IPS DF 6.9 (cell line): ENCODE measurements at regions not wholly inside any gene's neighbourhood (a gene's known extent, or its start where the extent isn't known, plus 50 kb on each side); places are given as distances from the start of the nearest gene placed in this dataset.

ENCODE experiments used
- DNase-seq: peaks from one replicate; pipeline ENCODE4 v3.0.0-alpha.2; 2013; ENCODE audit warnings: low read depth, low spot score
- H3K27ac ChIP-seq: one replicate; pipeline ENCODE4 v1.5.1; 2013; ENCODE audit warnings: low read length, control low read depth
- H3K27me3 ChIP-seq: 2 replicates; pipeline ENCODE4 v1.6.1; 2013; ENCODE audit warnings: mild to moderate bottlenecking, low read length; ENCODE audit not compliant: control insufficient read depth, insufficient read depth
- H3K36me3 ChIP-seq: 2 replicates; pipeline ENCODE4 v1.6.1; 2013; ENCODE audit warnings: low read length; ENCODE audit not compliant: control insufficient read depth, insufficient read depth
- H3K4me1 ChIP-seq: 2 replicates; pipeline ENCODE4 v1.6.1; 2013; ENCODE audit warnings: low read length; ENCODE audit not compliant: control insufficient read depth, insufficient read depth
- H3K4me3 ChIP-seq: 2 replicates; pipeline ENCODE4 v1.5.1; 2013; ENCODE audit warnings: mild to moderate bottlenecking, low read length
- H3K9me3 ChIP-seq: 2 replicates; pipeline ENCODE4 v1.6.1; 2013; ENCODE audit warnings: low read length, inconsistent platforms; ENCODE audit not compliant: control insufficient read depth, insufficient read depth
- WGBS: extraction: QIAGEN DNeasy Blood & Tissue Kit; methylation state at CpG from one replicate; pipeline ENCODE4 v1.1.7; 2013; ENCODE audit warnings: mixed read lengths, missing lambda C conversion rate; ENCODE audit not compliant: insufficient read length, insufficient coverage; 5-methylcytosine and 5-hydroxymethylcytosine counted together

DNA sequence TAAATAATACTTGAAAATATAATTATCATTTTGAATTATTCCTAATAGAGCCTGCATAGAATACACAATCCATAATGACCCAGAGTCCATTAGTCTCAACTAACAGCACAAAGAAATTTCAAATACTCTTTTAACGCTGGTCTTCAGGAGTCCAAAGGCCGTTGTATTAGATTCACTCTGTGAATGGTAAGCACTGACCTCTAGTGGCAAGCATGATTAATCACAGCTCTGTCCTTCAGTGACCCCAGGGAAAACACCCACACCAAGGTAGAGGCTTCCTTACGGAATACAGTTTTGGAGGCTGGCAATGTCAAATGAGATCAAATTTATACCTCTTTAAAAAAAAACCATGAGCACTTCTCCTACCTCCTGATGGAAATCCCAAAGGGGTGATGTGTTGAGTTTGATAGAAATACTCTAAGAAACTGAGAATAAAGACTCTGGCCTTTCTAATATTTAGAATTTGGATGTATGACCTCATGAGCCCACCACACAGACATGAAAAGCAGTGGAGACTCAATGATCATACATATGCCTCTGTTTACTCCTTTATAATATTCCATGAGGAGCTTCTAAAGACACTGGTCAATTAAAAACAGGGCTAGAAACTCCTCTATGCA lies 147.2 kb upstream of the DKK2 start:
- H3K27me3 ChIP-seq = no peaks in the 10 kb centered on the region
- H3K4me1 ChIP-seq = no peaks in the 10 kb centered on the region
- DNase-seq = peak; percentile 39
- H3K27ac ChIP-seq = no peak overlapping the region
- H3K9me3 ChIP-seq = no peaks in the 10 kb centered on the region
- WGBS = no CpG with 5 or more reads among the region's 3 CpGs
- no peaks in the 10 kb centered on the region for H3K36me3 ChIP-seq
- H3K4me3 ChIP-seq = no peak overlapping the region

DNA sequence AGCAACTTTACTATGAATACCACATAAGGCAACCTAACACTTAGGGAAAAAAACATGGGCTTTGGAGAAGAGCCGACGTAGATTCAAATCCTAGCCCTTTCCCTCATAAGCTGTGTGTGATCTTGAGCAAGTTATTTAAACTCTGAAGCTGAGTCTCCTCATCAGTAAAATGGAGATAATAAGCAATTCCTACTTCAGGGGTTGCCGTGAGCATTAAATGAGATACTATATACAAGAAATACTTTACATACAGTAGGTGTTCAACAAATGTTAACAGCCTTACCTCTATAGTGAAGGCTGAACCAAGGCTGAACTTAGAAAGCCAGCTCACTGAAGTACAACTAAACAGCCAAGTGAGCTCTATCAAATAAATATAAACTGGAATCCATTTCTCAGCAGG lies 146.2 kb upstream of the DKK2 start:
- DNase-seq = no peak
- Histone ChIP-seq H3K27ac (no peak overlapping the region), H3K36me3 (no peaks in the 10 kb centered on the region), H3K4me1 (no peaks in the 10 kb centered on the region), H3K9me3 (no peaks in the 10 kb centered on the region), H3K27me3 (no peaks in the 10 kb centered on the region), H3K4me3 (no peak overlapping the region)
- WGBS = no CpG with 5 or more reads among the region's 3 CpGs

DNA sequence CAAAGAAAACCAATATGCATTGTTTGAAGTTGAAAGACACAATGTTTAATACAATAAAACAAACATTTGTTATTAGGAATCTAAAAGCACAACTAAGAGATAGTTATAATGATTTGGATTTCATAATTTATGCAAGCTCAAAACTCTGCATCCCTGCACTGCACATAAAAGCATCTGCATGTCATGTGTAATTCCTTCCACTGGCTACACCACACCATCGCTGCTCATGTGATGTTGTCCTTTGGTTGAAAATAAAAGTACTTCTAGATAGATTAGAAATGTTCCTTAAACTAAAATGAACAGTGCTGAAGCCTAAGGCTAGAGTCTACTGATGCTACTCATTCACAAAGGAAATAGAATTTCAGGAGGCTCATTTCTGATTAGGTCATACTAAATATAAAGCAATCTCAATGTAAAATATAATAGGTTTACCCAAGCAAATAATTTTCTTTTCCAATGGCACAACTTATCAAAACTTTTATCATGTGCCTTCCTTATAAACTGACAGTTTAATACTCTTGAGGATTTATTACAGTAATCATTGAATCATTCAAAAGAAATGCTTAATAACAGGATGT lies 130.8 kb upstream of the DKK2 start:
- no CpG with 5 or more reads among the region's 1 CpG for WGBS
- H3K27ac ChIP-seq = no peak overlapping the region
- no peaks in the 10 kb centered on the region for H3K36me3 ChIP-seq
- H3K4me1 ChIP-seq = no peaks in the 10 kb centered on the region
- no peak for DNase-seq
- no peak overlapping the region for H3K4me3 ChIP-seq
- no peaks in the 10 kb centered on the region for H3K9me3 ChIP-seq
- no peaks in the 10 kb centered on the region for H3K27me3 ChIP-seq

DNA sequence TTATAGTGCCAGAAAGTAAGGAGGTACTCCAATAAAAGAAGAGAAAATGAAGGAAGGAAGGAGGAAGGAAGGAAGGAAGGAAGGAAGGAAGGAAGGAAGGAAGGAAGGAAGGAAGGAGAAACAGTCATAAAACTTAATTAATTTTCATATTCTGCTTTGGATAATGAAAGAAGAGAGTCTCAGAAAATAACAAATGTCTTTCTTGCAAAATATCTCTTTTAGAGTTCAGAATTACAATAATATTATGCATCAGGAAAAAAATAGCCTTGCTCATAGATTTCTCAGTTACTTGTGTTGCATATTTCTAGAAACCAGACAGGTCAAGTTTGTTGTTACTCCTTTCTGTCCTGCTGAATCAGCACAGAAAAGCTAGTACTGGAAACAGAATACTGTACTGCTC lies 130.1 kb upstream of the DKK2 start:
- Histone ChIP-seq H3K36me3 (no peaks in the 10 kb centered on the region), H3K4me1 (no peaks in the 10 kb centered on the region), H3K4me3 (no peak overlapping the region), H3K27me3 (no peaks in the 10 kb centered on the region), H3K27ac (no peak overlapping the region), H3K9me3 (no peaks in the 10 kb centered on the region)
- no peak for DNase-seq

DNA sequence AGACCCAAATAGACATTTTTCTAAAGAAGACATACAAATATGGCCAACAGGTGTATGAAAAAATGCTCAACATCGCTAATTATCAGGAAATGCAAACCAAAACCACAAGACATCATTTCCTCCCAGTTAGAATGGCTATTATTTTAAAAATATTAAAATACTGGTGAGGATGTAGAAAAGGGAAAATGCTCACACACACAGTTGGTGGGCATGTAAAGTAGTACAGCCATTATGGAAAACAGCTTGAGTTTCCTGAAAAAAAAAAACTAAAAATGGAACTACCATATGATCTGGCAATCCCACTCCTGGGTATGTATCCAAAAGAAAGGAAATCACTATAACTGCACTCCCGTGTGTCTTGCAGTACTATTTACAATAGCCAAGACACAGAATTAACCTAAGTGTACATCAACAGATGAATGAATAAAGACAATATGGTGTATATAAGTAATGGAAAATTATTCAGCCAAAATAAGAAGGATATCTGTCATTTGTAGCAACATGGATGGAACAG lies 128.9 kb upstream of the DKK2 start:
- Histone ChIP-seq H3K4me1 (no peaks in the 10 kb centered on the region), H3K27ac (no peak overlapping the region), H3K36me3 (no peaks in the 10 kb centered on the region), H3K9me3 (no peaks in the 10 kb centered on the region), H3K27me3 (no peaks in the 10 kb centered on the region), H3K4me3 (no peak overlapping the region)
- no peak for DNase-seq
- no CpG with 5 or more reads among the region's 2 CpGs for WGBS

DNA sequence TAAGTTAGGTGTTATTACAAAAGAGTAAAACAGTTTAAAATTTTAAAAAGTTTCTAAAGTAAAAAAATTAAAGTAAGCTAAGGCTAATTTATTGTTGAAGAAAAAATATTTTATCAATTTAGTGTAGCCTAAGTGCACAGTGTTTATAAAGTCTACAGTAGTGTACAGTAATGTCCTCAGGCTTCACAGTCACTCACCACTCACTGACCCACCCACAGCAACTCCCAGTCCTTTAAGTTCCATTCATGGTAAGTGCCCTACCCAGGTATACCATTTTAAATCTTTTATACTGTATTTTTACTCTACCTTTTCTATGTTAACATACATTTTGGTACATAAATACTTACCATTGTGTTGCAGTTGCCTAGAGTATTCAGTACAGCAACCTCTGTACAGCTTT lies 120.3 kb upstream of the DKK2 start:
- Histone ChIP-seq H3K4me3 (no peak overlapping the region), H3K27me3 (no peaks in the 10 kb centered on the region), H3K9me3 (no peaks in the 10 kb centered on the region), H3K27ac (no peak overlapping the region), H3K4me1 (peaks cover 2% of the 10 kb centered on the region; the same call in 1 of the 2 replicates), H3K36me3 (no peaks in the 10 kb centered on the region)
- DNase-seq = no peak

DNA sequence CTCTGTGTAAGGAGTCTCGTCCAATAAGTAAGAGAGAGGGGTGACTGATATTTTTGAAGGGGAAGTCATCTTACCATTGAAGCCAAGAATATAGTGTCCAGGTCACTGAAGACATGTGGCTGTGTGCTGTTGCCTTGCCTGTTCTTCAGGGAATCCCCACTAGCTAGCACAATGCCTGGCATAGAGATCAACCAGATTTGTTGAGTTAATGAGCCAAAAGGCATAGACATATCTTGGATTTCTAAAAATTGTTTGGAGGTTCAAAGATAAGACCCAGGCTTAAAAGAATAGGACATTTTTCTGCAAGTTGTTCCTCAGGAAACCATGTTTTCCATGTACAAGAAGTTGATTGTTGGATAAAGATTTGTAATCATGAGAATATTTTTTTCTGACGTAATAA lies 119.3 kb upstream of the DKK2 start:
- no CpG with 5 or more reads among the region's 2 CpGs for WGBS
- H3K9me3 ChIP-seq = no peaks in the 10 kb centered on the region
- H3K27ac ChIP-seq = no peak overlapping the region
- no peaks in the 10 kb centered on the region for H3K27me3 ChIP-seq
- no peak overlapping the region for H3K4me3 ChIP-seq
- peaks cover 2% of the 10 kb centered on the region; the same call in 1 of the 2 replicates for H3K4me1 ChIP-seq
- DNase-seq = no peak
- H3K36me3 ChIP-seq = no peaks in the 10 kb centered on the region

DNA sequence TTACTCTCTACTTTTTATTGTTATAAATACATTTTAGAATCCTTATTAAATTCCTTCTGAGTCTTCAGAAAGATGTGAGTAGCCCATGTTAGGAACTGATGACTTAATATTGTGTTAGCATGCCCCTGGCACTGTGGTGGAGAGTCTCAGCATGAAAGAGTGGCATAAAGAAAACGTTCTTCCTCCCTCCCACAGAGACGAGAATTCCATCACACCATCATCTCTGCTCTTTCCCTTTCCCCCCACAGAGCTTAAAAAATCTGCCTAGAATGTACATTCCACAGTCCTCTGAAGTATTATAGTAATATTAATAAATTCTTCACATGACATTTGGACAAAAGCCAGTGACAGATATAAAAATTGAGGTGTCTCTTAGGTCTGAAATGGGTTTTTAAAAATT lies 117.8 kb upstream of the DKK2 start:
- Histone ChIP-seq H3K4me3 (no peak overlapping the region), H3K27me3 (no peaks in the 10 kb centered on the region), H3K27ac (no peak overlapping the region), H3K9me3 (no peaks in the 10 kb centered on the region), H3K4me1 (peaks cover 2% of the 10 kb centered on the region; the same call in 1 of the 2 replicates), H3K36me3 (no peaks in the 10 kb centered on the region)
- WGBS = no CpG with 5 or more reads among the region's 2 CpGs
- no peak for DNase-seq

DNA sequence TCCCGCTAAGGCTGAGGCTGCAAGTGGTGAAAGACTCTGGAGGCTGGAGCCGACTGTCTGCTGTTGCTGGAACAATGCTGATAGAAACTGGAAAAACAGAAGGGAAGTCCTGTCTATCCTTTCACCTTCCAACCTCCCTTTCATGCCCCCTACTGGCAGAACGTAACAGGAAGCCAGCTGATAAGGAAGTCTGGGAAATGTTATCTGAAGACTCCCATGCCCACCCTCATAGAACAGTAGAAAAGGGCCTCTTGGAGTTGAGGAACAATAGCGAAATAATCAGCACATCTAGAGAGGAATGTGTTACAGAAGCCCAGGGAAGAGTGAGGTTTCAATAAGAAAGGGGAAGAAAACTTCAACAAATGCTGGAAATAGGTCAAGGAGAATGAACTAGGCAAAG lies 117.1 kb upstream of the DKK2 start:
- no peaks in the 10 kb centered on the region for H3K27me3 ChIP-seq
- no peaks in the 10 kb centered on the region for H3K9me3 ChIP-seq
- peaks cover 2% of the 10 kb centered on the region; the same call in 1 of the 2 replicates for H3K4me1 ChIP-seq
- DNase-seq = no peak
- no CpG with 5 or more reads among the region's 4 CpGs for WGBS
- H3K36me3 ChIP-seq = no peaks in the 10 kb centered on the region
- H3K27ac ChIP-seq = no peak overlapping the region
- H3K4me3 ChIP-seq = no peak overlapping the region

DNA sequence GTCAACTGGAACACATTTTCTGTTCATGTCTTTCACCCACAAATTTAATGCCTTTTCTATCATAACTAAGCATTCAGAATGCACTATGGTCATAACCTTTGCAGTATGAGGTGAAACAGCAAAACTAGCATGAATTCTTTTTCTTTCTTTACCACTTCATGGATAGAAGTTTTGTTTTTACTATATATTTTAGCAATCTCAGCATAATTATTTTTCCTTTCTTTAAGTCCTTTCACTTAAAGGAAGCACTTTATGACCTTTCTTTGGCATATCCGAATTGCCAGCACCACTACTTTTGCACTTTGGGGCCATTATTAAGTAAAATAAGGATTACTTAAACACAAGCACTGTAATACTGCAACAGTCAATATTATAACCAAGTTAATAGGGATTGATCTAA lies 115.1 kb upstream of the DKK2 start:
- H3K4me1 ChIP-seq = peaks cover 2% of the 10 kb centered on the region; the same call in 1 of the 2 replicates
- no peak overlapping the region for H3K27ac ChIP-seq
- no peak overlapping the region for H3K4me3 ChIP-seq
- no peaks in the 10 kb centered on the region for H3K36me3 ChIP-seq
- DNase-seq = no peak
- no CpG with 5 or more reads among the region's 1 CpG for WGBS
- H3K9me3 ChIP-seq = no peaks in the 10 kb centered on the region
- no peaks in the 10 kb centered on the region for H3K27me3 ChIP-seq

DNA sequence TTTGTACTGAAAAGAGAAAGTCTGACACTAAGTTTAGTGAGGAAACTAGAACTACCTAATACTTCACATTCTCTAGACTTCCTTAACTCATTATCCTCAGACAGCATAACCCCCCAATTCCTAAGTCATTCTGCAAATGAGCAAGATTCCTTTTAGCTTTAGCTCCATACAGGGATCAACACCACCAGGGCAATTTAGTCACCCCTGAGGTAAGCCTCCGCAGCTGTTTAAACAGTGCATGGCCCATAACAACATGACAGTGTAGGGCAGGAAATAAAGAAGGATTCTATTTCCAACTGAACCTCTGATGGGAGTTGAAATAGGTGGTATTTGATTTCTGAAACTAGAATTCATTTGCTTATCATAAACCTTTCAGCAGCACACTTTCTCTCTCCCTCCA lies 112.8 kb upstream of the DKK2 start:
- Histone ChIP-seq H3K4me3 (no peak overlapping the region), H3K4me1 (peaks cover 2% of the 10 kb centered on the region; the same call in 1 of the 2 replicates), H3K36me3 (no peaks in the 10 kb centered on the region), H3K9me3 (no peaks in the 10 kb centered on the region), H3K27ac (no peak overlapping the region), H3K27me3 (no peaks in the 10 kb centered on the region)
- no peak for DNase-seq
- no CpG with 5 or more reads among the region's 1 CpG for WGBS
